ENCODE measurements at regions not wholly inside any gene's neighbourhood (a gene's known extent, or its start where the extent isn't known, plus 50 kb on each side); places are given as distances from the start of the nearest gene placed in this dataset.
A peak's percentile ranks its signal among the peaks of the same experiment; 100 is the strongest.
"Not testable (repeated sequence)": the region's sequence is repeated elsewhere in the genome, so short reads cannot be mapped to it uniquely, and the experiment has no call there.

- H3K4me1 ChIP-seq (ENCODE audit: control insufficient read depth, insufficient read depth, low read depth, low read length); H3K27me3 ChIP-seq (ENCODE audit: control insufficient read depth in 1 of 2, insufficient read depth in 1 of 2, low read length in 2 of 2); H3K4me3 ChIP-seq (ENCODE audit: insufficient read depth in 1 of 2, low read depth in 1 of 2, low read length in 2 of 2); H2AK5ac ChIP-seq (ENCODE audit: low read length, severe bottlenecking); H2BK5ac ChIP-seq (ENCODE audit: low read depth, low read length, poor library complexity, severe bottlenecking); H4K8ac ChIP-seq (ENCODE audit: low read length); H3K9ac ChIP-seq (ENCODE audit: low read length); H2BK12ac ChIP-seq (ENCODE audit: low read length in 2 of 2); H4K91ac ChIP-seq (ENCODE audit: low read length); H2AFZ ChIP-seq (ENCODE audit: low read depth, low read length); H3K79me1 ChIP-seq (replicated peaks; ENCODE audit: low read length, poor library complexity, severe bottlenecking); H2BK120ac ChIP-seq (ENCODE audit: low read depth, low read length); H3K14ac ChIP-seq (ENCODE audit: low read length in 2 of 2); H3K36me3 ChIP-seq (ENCODE audit: control insufficient read depth in 1 of 2, insufficient read depth in 2 of 2, low read depth in 1 of 2, low read length in 2 of 2); H2BK15ac ChIP-seq (ENCODE audit: low read depth, poor library complexity, severe bottlenecking); H3K4ac ChIP-seq (ENCODE audit: low read depth in 1 of 2, low read length in 2 of 2); H3K4me2 ChIP-seq (ENCODE audit: low read length, poor library complexity, severe bottlenecking); DNase-seq; H3K23ac ChIP-seq (ENCODE audit: low read length in 2 of 2); H3K18ac ChIP-seq (ENCODE audit: low read depth in 1 of 2, low read length in 2 of 2); H3K27ac ChIP-seq (ENCODE audit: low read length, poor library complexity, severe bottlenecking); H3K9me3 ChIP-seq (ENCODE audit: control insufficient read depth, low read length): not testable (repeated sequence)
- WGBS, result 81% methylated on average over 4 of the region's 4 CpGs
Measured at GRCh38 chr3:75901446-75901845, 116.1 kb upstream of the ZNF717 start.

DNA sequence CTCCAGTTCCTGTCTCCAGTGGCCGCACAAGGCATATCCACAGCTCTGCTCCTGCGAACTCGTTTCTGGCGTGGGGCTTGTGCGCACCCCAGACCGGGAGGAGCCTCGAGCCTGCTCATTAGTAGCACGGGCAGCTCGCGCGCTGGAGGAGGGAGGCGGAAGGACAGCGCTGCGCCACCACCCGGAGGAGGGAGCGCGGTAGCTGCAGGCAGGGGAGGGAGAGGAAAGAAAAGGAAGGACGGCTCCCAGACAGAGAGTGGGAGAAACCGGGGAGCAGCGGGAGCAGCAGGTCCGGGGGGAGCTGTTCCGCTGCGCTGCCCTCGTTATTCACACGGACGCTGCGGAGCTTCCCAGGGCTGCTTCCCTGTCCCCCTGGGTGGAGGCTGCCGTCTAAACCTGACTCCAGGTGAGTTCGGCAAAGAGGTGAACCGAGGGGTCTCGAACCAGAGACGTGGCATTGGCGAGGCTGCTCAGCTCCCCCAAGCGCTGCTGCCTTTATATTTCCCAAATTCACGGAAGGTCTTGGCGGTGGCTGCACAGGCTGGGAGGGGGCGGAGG is 121.3 kb upstream of the ZNF717 start:
- no peak overlapping the region for H3K23ac ChIP-seq (ENCODE audit: low read length in 2 of 2)
- H3K4me2 ChIP-seq (ENCODE audit: low read length, poor library complexity, severe bottlenecking), result peak overlapping the region; percentile 81
- no peak overlapping the region for H3K4ac ChIP-seq (ENCODE audit: low read depth in 1 of 2, low read length in 2 of 2)
- no peaks in the 10 kb centered on the region for H3K36me3 ChIP-seq (ENCODE audit: control insufficient read depth in 1 of 2, insufficient read depth in 2 of 2, low read depth in 1 of 2, low read length in 2 of 2)
- no peak overlapping the region for H2BK120ac ChIP-seq (ENCODE audit: low read depth, low read length)
- H3K18ac ChIP-seq (ENCODE audit: low read depth in 1 of 2, low read length in 2 of 2), result peak overlapping the region in 1 of 2 experiments; percentile 49
- H3K9ac ChIP-seq (ENCODE audit: low read length), result no peak overlapping the region
- no peak overlapping the region for H4K91ac ChIP-seq (ENCODE audit: low read length)
- no peak overlapping the region for H3K27ac ChIP-seq (ENCODE audit: low read length, poor library complexity, severe bottlenecking)
- H2BK15ac ChIP-seq (ENCODE audit: low read depth, poor library complexity, severe bottlenecking), result no peak overlapping the region
- peak overlapping the region; percentile 33 for H2AFZ ChIP-seq (ENCODE audit: low read depth, low read length)
- peak overlapping the region in 1 of 2 experiments; percentile 28 for H3K14ac ChIP-seq (ENCODE audit: low read length in 2 of 2)
- WGBS, result under 1% methylated on average over 37 of the region's 37 CpGs
- H3K79me1 ChIP-seq (replicated peaks; ENCODE audit: low read length, poor library complexity, severe bottlenecking), result no peaks in the 10 kb centered on the region
- H2BK5ac ChIP-seq (ENCODE audit: low read depth, low read length, poor library complexity, severe bottlenecking), result no peak overlapping the region
- no peak overlapping the region for H2AK5ac ChIP-seq (ENCODE audit: low read length, severe bottlenecking)
- peak; percentile 68 for DNase-seq
- no peaks in the 10 kb centered on the region for H3K27me3 ChIP-seq (ENCODE audit: control insufficient read depth in 1 of 2, insufficient read depth in 1 of 2, low read length in 2 of 2)
- H3K9me3 ChIP-seq (ENCODE audit: control insufficient read depth, low read length), result no peaks in the 10 kb centered on the region
- no peak overlapping the region for H2BK12ac ChIP-seq (ENCODE audit: low read length in 2 of 2)
- peak overlapping the region; percentile 45 to 49 for H3K4me3 ChIP-seq (ENCODE audit: insufficient read depth in 1 of 2, low read depth in 1 of 2, low read length in 2 of 2)
- peaks cover 5% of the 10 kb centered on the region for H3K4me1 ChIP-seq (ENCODE audit: control insufficient read depth, insufficient read depth, low read depth, low read length)
- H4K8ac ChIP-seq (ENCODE audit: low read length), result peak overlapping the region; percentile 19

DNA sequence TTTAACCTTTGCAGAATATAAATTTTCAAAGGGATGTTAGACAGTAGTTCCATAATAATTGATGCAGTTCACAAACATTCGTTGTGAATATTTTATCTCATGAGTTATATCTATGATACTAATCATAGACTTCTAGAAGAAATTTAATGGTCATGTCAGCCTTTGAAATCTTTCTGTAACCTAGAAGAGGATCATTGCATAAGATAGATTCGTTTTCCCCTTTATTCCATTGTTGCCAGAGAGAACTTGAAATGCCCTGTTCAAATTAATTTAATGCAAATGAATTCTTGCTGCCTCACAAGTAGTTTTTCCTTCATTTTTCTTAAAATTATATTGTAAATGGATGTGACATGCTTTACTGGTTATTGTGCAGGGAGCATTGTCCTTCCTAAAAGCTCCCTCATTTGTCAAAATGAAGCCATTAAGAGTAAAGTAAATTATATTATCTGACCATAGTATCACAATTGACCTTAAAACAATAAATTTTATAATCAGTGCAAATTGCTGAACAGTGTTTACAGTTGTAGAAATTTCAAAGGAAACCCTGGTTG is 128.5 kb upstream of the ZNF717 start:
- WGBS, result 40% methylated on average over 1 of the region's 2 CpGs
- Histone ChIP-seq H4K8ac (ENCODE audit: low read length) (no peak overlapping the region), H2BK12ac (ENCODE audit: low read length in 2 of 2) (no peak overlapping the region), H3K9ac (ENCODE audit: low read length) (no peak overlapping the region), H2AK5ac (ENCODE audit: low read length, severe bottlenecking) (no peak overlapping the region), H3K4me2 (ENCODE audit: low read length, poor library complexity, severe bottlenecking) (no peak overlapping the region), H2BK15ac (ENCODE audit: low read depth, poor library complexity, severe bottlenecking) (no peak overlapping the region), H3K14ac (ENCODE audit: low read length in 2 of 2) (no peak overlapping the region), H3K36me3 (ENCODE audit: control insufficient read depth in 1 of 2, insufficient read depth in 2 of 2, low read depth in 1 of 2, low read length in 2 of 2) (no peaks in the 10 kb centered on the region), H3K9me3 (ENCODE audit: control insufficient read depth, low read length) (no peaks in the 10 kb centered on the region), H3K27ac (ENCODE audit: low read length, poor library complexity, severe bottlenecking) (no peak overlapping the region), H3K4me3 (ENCODE audit: insufficient read depth in 1 of 2, low read depth in 1 of 2, low read length in 2 of 2) (no peak overlapping the region), H3K27me3 (ENCODE audit: control insufficient read depth in 1 of 2, insufficient read depth in 1 of 2, low read length in 2 of 2) (no peaks in the 10 kb centered on the region), H4K91ac (ENCODE audit: low read length) (no peak overlapping the region), H2BK5ac (ENCODE audit: low read depth, low read length, poor library complexity, severe bottlenecking) (no peak overlapping the region), H3K79me1 (replicated peaks; ENCODE audit: low read length, poor library complexity, severe bottlenecking) (no peaks in the 10 kb centered on the region), H3K23ac (ENCODE audit: low read length in 2 of 2) (no peak overlapping the region), H3K4me1 (ENCODE audit: control insufficient read depth, insufficient read depth, low read depth, low read length) (no peaks in the 10 kb centered on the region), H3K18ac (ENCODE audit: low read depth in 1 of 2, low read length in 2 of 2) (no peak overlapping the region), H2BK120ac (ENCODE audit: low read depth, low read length) (no peak overlapping the region), H2AFZ (ENCODE audit: low read depth, low read length) (no peak overlapping the region), H3K4ac (ENCODE audit: low read depth in 1 of 2, low read length in 2 of 2) (no peak overlapping the region)
- DNase-seq, result no peak

DNA sequence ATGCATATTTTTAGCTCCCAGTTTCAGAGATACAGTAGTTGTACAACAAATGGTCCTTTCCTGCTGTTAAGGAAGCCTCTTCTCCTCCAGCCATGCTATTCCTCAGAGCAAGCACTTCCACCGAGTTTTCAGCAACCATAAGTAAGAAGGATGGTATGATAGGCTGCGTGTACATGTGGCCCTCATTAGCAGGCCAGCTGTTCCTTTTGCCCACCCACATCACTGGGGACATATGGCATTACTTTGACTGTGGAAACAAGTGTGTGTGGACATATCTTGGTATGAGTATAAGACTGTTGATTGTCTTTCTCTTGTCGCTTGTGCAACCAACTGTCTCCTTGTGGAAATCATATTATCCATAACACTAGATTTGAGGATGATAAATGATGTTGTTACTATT is 129.4 kb upstream of the ZNF717 start:
- no CpG with 5 or more reads among the region's 3 CpGs for whole genome bisulfite sequencing
- H3K4me3 ChIP-seq (ENCODE audit: insufficient read depth in 1 of 2, low read depth in 1 of 2, low read length in 2 of 2); H2AK5ac ChIP-seq (ENCODE audit: low read length, severe bottlenecking); H2BK15ac ChIP-seq (ENCODE audit: low read depth, poor library complexity, severe bottlenecking); H3K27me3 ChIP-seq (ENCODE audit: control insufficient read depth in 1 of 2, insufficient read depth in 1 of 2, low read length in 2 of 2); H3K9ac ChIP-seq (ENCODE audit: low read length); H4K91ac ChIP-seq (ENCODE audit: low read length); DNase-seq; H3K9me3 ChIP-seq (ENCODE audit: control insufficient read depth, low read length); H3K79me1 ChIP-seq (replicated peaks; ENCODE audit: low read length, poor library complexity, severe bottlenecking); H3K4me2 ChIP-seq (ENCODE audit: low read length, poor library complexity, severe bottlenecking); H3K18ac ChIP-seq (ENCODE audit: low read depth in 1 of 2, low read length in 2 of 2); H2BK120ac ChIP-seq (ENCODE audit: low read depth, low read length); H3K23ac ChIP-seq (ENCODE audit: low read length in 2 of 2); H3K36me3 ChIP-seq (ENCODE audit: control insufficient read depth in 1 of 2, insufficient read depth in 2 of 2, low read depth in 1 of 2, low read length in 2 of 2); H4K8ac ChIP-seq (ENCODE audit: low read length); H3K4ac ChIP-seq (ENCODE audit: low read depth in 1 of 2, low read length in 2 of 2); H3K27ac ChIP-seq (ENCODE audit: low read length, poor library complexity, severe bottlenecking); H3K4me1 ChIP-seq (ENCODE audit: control insufficient read depth, insufficient read depth, low read depth, low read length); H3K14ac ChIP-seq (ENCODE audit: low read length in 2 of 2); H2BK5ac ChIP-seq (ENCODE audit: low read depth, low read length, poor library complexity, severe bottlenecking); H2AFZ ChIP-seq (ENCODE audit: low read depth, low read length); H2BK12ac ChIP-seq (ENCODE audit: low read length in 2 of 2): not testable (repeated sequence)

Measured in mesenchymal stem cell (in vitro differentiated cells and primary cell).